Omental fat pad (tissue), 3 donors: ENCODE measurements at regions not wholly inside any gene's neighbourhood (a gene's known extent, or its start where the extent isn't known, plus 50 kb on each side); places are given as distances from the start of the nearest gene placed in this dataset.

Source experiments
- ATAC-seq: fragments of 150-250 bp; one replicate; pipeline ENCODE4 v1.9.1; 2016; ENCODE audit warnings: mild to moderate bottlenecking, moderate library complexity; ENCODE audit not compliant: low FRiP score
- DNase-seq: peaks from one replicate; pipeline ENCODE4 v3.0.0-alpha.2; 2019; ENCODE audit warnings: low spot score
- CTCF ChIP-seq, 3 donors: fragments of 450-650 bp; IDR thresholded peaks; one replicate each; pipeline ENCODE4 v1.5.1; 2016 to 2017; ENCODE audit warnings: antibody characterized with exemption in 3 of 3, mild to moderate bottlenecking in 3 of 3, moderate library complexity in 2 of 3

- DNase-seq (no peak), ATAC-seq (no peak)
- no peak for TF ChIP-seq CTCF (IDR thresholded peaks at IDR 0.05)
These were observed 106.5 kb upstream of the SLC2A1 start for GRCh38 chr1:43065191-43065590.

- no peak for TF ChIP-seq CTCF (IDR thresholded peaks at IDR 0.05)
- ATAC-seq (no peak), DNase-seq (no peak)
These were observed 104.9 kb upstream of the SLC2A1 start for GRCh38 chr1:43063394-43064219.

- DNase-seq: no peak
- no peak for ATAC-seq
- no peak for TF ChIP-seq CTCF (IDR thresholded peaks at IDR 0.05)
These were observed 103.9 kb upstream of the SLC2A1 start for GRCh38 chr1:43062527-43063095.

GRCh38 chr1:43061757-43062156 is 103.1 kb upstream of the SLC2A1 start:
- DNase-seq (no peak), ATAC-seq (no peak)
- TF ChIP-seq CTCF (IDR thresholded peaks at IDR 0.05): no peak

GRCh38 chr1:43059640-43060574 is 101.2 kb upstream of the SLC2A1 start:
- DNase-seq: no peak
- TF ChIP-seq CTCF (IDR thresholded peaks at IDR 0.05): no peak
- ATAC-seq: no peak

GRCh38 chr1:43058545-43059360 is 100.1 kb upstream of the SLC2A1 start:
- DNase-seq (no peak), ATAC-seq (peak; percentile 48)
- no peak for TF ChIP-seq CTCF (IDR thresholded peaks at IDR 0.05)
